Gastroesophageal sphincter (tissue), 3 donors: ENCODE measurements at regions not wholly inside any gene's neighbourhood (a gene's known extent, or its start where the extent isn't known, plus 50 kb on each side); places are given as distances from the start of the nearest gene placed in this dataset.

Experiments
- CTCF ChIP-seq, 4 experiments: fragments of 200-600 bp in 2 of 4; fragments of 450-650 bp in 2 of 4; sonication (generic) in 1 of 4; IDR thresholded peaks; one replicate each; pipeline ENCODE4 v1.5.1; 2017 to 2019; ENCODE audit warnings: antibody characterized with exemption in 4 of 4, mild to moderate bottlenecking in 2 of 4, moderate library complexity in 2 of 4
- POLR2AphosphoS5 ChIP-seq: sonication (generic); formaldehyde crosslinking; IDR thresholded peaks from one replicate; pipeline ENCODE4 v1.6.1; 2017; ENCODE audit warnings: antibody characterized with exemption

- no peak for TF ChIP-seq CTCF (IDR thresholded peaks at IDR 0.05)
- no peak for TF ChIP-seq POLR2AphosphoS5
Observed at GRCh38 chr4:152176627-152177214, 359.2 kb downstream of the FBXW7 start.
